NCI-H1694 (cell line): ENCODE measurements at regions not wholly inside any gene's neighbourhood (a gene's known extent, or its start where the extent isn't known, plus 50 kb on each side); places are given as distances from the start of the nearest gene placed in this dataset.

ENCODE experiments used
- DNase-seq: peaks from one replicate; lab custom pipeline; 2025; lab: John Stamatoyannopoulos, UW

DNA sequence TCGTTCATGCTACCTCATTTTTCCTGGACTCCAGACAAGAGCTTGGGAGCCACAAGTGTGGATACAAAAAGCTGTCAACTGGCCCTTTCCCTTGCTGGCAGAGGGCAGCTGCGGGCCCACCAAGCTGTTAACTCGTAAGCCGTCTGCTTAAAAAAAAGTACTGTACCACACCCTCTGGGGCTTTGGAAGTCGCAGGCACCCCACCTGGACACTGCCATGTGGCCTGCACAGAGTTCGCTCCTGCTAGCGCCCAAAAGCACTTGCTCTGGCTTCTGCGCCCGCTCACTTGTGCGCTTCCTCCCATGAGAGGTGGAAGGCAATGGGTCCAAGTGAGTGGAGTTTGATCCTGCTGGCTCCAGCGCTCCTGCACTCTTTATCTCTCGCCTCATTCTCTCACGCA is 476.4 kb upstream of the FSTL5 start:
- no peak for DNase-seq

- DNase-seq, result no peak
These were observed 470.6 kb upstream of the FSTL5 start for GRCh38 chr4:162634390-162634789.

DNA sequence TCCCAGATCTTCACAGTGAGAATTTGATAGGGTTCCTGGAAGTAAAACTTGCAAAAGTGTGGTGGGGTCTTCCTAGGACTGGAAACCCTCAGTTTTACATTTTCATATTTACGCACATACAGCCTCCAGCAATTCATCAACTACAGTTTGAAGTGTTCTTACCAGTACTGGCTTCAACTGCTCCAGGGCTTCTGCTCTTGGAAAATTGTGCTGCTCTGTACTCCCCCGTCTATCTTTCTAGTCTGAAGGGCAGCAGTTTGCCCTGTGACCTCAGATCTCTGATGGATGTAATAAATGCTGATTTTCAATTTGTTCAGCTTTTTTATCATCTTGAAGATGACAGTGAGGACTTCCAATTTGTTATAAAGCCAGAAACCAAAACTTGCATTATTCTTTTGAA is 458.9 kb upstream of the FSTL5 start:
- DNase-seq, result no peak

- DNase-seq, result no peak
These were observed 446.3 kb upstream of the FSTL5 start for GRCh38 chr4:162610116-162610515.

- DNase-seq, result no peak
These were observed 422.5 kb upstream of the FSTL5 start for GRCh38 chr4:162586266-162586665.

DNA sequence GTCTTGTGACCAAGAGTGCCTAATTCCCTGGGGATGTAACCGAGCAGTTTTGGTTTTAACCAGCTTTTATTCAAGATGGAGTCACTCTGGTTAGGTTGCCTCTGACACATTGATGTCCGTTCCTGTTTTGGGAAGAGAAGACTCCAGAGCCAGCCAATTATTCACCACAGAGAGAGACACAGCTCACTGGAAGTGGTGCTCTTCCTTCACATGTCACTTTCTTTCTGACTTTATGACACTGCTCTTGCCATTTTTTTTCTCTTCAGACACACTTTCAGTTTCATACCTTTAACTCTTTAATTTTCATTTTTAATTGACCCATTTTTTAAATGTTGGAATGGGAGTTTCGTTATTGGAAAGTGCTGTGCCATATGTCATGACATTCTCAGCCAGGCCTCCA is 418.4 kb upstream of the FSTL5 start:
- no peak for DNase-seq

- no peak for DNase-seq
These were observed 401.9 kb upstream of the FSTL5 start for GRCh38 chr4:162565730-162566129.

DNA sequence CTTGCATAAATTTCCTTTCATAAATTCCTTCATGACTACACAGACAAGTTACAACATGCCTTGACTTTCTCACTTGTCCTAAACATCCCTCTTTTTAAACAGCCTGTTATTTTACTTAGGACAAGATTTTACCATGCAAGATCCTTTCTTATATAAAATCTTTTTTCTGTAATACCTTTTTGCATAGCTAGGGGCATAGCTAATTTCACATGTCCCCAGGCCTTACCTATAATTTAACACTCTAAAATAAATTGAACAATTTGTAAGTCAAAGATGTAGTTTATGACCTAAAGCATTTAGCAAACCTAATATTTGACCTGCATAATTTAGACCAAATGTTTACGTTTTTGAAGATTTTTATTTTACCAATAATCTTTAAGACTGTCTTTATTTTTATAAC is 396.3 kb upstream of the FSTL5 start:
- no peak for DNase-seq

- DNase-seq, result no peak
These were observed 393.8 kb upstream of the FSTL5 start for GRCh38 chr4:162557516-162558106.

GRCh38 chr4:162535121-162535520 is 371.3 kb upstream of the FSTL5 start:
- DNase-seq, result no peak

DNA sequence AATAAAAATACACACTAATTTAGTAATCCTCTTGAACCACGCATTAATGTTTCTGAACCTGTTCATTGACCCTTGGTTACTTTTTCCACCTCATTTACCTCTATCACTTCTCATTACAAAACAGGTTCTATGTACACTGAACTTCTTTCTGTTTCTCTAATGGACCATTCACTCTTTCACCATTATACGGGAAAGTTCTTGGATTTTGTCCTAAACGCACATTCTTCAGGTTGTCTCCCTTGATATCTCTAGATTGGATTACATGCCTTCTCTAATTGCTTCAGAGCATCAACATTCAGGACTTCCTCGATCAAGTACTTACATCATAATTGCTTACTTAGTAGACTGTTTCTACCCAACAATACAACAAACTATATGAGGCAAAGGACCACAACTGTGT is 359.4 kb upstream of the FSTL5 start:
- DNase-seq, result no peak

- DNase-seq, result no peak
These were observed 358.9 kb upstream of the FSTL5 start for GRCh38 chr4:162522724-162523123.

DNA sequence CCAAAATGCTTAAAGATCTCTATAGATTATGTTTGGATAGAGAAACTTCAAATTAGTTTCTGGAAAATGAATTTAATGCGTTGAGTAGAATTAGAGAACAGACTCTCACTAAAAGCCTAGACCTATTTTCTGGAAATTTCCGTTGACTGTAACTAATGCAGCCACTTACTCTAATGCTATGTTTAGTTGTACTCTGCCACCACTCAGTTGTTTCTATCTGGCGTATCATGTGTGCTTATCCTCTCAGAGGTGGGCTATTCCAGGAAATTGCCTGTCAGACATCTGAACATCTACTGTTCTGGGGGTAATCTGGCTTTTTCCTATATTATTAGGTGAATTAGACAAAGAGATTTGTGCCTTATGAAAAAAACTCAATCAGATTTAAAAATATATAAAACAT is 347.1 kb upstream of the FSTL5 start:
- DNase-seq, result no peak

DNA sequence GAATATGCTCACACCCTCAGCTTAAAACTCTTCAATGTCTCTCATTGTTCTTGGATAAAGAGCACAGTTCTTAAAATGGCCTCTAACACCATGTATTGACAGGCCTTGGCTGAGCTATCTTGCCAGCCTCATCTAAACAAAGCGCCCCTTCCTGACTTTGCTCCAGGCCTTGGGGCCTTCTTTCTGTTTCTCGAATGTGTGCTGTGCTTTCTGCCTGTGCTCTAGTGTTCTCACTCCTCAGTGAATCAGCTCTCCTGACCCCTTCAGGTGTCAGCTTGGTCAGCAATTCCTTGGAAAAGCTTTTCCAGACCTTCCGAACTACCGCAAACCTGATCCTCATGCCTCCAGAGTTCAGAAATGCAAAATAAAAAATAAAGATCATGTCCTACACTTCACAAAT is 346.3 kb upstream of the FSTL5 start:
- DNase-seq, result no peak

DNA sequence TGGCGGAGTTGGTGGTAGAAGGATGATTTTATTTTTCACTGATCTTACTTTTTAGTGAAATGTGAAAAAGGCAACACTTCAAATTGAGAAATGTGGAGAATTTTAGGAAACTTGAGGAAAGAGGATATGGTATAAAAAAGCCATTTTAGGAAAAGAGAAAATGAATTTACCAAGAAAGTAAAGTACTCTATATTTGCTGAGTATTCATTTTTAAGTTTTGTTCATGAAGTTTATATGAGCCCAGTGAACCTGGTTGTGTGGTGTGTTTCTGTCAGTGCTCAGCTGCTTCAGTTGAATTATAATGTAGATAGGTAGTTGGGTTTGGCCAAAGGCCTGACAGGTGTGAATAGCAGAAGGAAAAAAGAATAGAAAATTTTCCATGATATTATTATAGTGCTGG is 345.5 kb upstream of the FSTL5 start:
- DNase-seq, result no peak

- no peak for DNase-seq
These were observed 342.5 kb upstream of the FSTL5 start for GRCh38 chr4:162506253-162506652.

DNA sequence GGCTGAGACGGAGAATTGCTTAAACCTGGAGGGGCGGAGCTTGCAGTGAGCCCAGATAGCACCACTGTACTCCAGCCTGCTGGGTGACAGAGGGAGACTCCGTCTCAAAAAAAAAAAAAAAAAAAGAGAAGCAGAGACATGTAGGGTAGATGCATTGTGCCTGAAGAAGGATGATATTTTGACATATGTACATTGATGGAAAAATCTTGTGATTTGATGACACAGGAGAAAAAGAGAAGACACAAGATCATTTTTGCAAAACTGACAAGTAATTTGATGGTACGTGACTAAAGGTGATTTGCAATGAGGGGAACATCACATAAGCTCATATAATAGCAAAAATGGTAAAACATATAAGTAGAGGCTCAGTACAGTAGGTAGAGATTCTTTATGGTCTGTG is 340.1 kb upstream of the FSTL5 start:
- no peak for DNase-seq

GRCh38 chr4:162502109-162502508 is 338.3 kb upstream of the FSTL5 start:
- no peak for DNase-seq

- no peak for DNase-seq
These were observed 335.7 kb upstream of the FSTL5 start for GRCh38 chr4:162499478-162499877.

DNA sequence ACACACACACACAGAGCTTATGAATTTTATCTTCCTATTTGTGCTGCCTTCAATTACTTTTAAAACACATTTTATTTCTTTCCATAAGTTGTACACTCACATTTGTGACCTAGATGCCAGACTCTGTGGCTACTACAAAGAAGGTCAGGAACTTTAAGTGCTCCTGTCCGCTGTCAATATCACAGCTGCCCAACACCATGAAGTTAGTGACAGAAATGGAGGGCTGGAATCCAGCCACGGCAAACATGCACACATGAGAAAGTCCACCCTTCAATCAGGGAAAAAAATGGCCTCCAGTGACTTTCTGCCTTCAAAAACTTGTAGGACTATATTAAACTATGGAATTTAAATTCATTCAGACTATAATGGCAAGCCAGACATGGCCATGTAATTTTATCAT is 334.4 kb upstream of the FSTL5 start:
- DNase-seq, result no peak

DNA sequence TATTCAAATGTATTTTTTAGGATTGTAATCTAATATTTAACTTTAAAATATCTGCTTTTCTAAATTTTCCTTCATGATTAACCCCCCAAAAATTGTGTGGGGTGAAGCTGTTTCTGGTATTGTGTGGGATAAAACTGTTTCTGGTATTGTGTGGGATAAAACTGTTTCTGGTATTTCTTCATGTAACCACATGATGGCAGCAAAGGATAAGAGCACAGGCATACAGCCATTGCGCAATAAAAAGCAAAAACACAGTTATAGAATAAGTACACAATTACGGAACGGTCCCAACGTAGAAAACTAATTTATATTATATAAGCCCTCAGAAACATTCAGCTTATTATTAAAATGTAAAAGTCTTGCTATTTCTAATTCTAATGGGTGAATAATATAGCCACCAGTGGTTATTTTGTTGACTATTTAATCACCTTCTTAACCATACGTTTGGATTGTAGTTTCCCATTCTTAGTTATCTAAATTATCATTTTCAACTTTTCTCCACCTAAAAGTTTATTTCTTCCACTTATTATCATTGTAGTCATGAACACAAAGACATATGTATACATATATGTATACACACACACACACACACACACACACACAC is 333.9 kb upstream of the FSTL5 start:
- DNase-seq, result peak; percentile 6

- no peak for DNase-seq
These were observed 331.1 kb upstream of the FSTL5 start for GRCh38 chr4:162494935-162495334.

DNA sequence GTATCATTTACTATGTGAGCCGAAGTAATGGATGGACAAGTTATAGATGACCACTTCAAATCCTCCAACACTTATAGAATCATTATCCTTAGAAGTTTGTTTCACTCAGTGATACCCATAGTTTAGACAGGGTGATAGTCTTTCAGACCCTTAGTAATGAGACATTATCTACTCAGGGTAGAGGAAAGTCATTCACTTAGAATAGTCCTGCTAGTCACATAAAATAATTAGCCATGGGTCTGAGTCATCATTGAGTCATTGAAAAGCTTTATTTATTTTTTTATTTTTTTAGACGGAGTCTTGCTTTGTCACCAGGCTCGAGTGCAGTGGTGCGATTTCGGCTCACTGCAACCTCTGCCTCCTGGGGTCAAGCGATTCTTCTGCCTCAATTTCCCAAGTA is 321.7 kb upstream of the FSTL5 start:
- no peak for DNase-seq

GRCh38 chr4:162475246-162475645 is 311.4 kb upstream of the FSTL5 start:
- no peak for DNase-seq
